ENCODE measurements at regions not wholly inside any gene's neighbourhood (a gene's known extent, or its start where the extent isn't known, plus 50 kb on each side); places are given as distances from the start of the nearest gene placed in this dataset.

GRCh38 chr15:36495456-36495991, 83.9 kb upstream of the CDIN1 start:
- TF ChIP-seq GATAD2A (IDR thresholded peaks at IDR 0.05) = no peak
- TF ChIP-seq GTF2B (IDR thresholded peaks at IDR 0.05; ENCODE audit: extremely low read depth, insufficient read length) = no peak
- TF ChIP-seq ETS2 (tag; IDR thresholded peaks at IDR 0.05; ENCODE audit: borderline replicate concordance, poor library complexity, severe bottlenecking) = no peak
- no peak for TF ChIP-seq ZNF212 (CRISPR knock-in tag; IDR thresholded peaks at IDR 0.05)
